ENCODE measurements at regions not wholly inside any gene's neighbourhood (a gene's known extent, or its start where the extent isn't known, plus 50 kb on each side); places are given as distances from the start of the nearest gene placed in this dataset.

GRCh38 chr1:57789936-57790335 lies 366.1 kb upstream of the DAB1 start:
- no peak for TF ChIP-seq CTCF (IDR thresholded peaks at IDR 0.05)
- no peak for TF ChIP-seq POLR2A (IDR thresholded peaks at IDR 0.05)
